ENCODE measurements at regions not wholly inside any gene's neighbourhood (a gene's known extent, or its start where the extent isn't known, plus 50 kb on each side); places are given as distances from the start of the nearest gene placed in this dataset.

- Mint-ChIP-seq H3K27ac (no peak overlapping the region), H3K4me1 (no peaks in the 10 kb centered on the region)
Measured at GRCh38 chrX:39030636-39031035, 229.4 kb downstream of the MID1IP1 start.

More at GRCh38 chrX:39030636-39031035, 229.4 kb downstream of the MID1IP1 start:
- H3K79me1 ChIP-seq (ENCODE audit: insufficient read depth, low read depth, low read length, poor library complexity, severe bottlenecking) = no peaks in the 10 kb centered on the region
- no peak overlapping the region for H2AFZ ChIP-seq (ENCODE audit: low read length)
- H4K5ac ChIP-seq (ENCODE audit: insufficient read length, low read depth, low read length) = no peak overlapping the region
- H3K23me2 ChIP-seq (ENCODE audit: insufficient read length, low read depth, low read length, poor library complexity, severe bottlenecking) = no peaks in the 10 kb centered on the region
- no peak overlapping the region for H3K9ac ChIP-seq (ENCODE audit: extremely low read depth, insufficient read length, low read length)
- H2BK15ac ChIP-seq (ENCODE audit: low read depth, low read length) = no peak overlapping the region
- H2BK5ac ChIP-seq (ENCODE audit: insufficient read length, low read length) = no peak overlapping the region
- no peaks in the 10 kb centered on the region for H4K20me1 ChIP-seq (ENCODE audit: control insufficient read depth, insufficient read depth, insufficient read length)
- H3K56ac ChIP-seq (ENCODE audit: insufficient read length, low read depth, low read length) = no peak overlapping the region
- no peak overlapping the region for H4K8ac ChIP-seq (replicated peaks; ENCODE audit: insufficient read length, low read depth, low read length)
- no peaks in the 10 kb centered on the region for H3K27me3 ChIP-seq (ENCODE audit: insufficient read depth, low read length)
- H3K23ac ChIP-seq (ENCODE audit: insufficient read length, low read depth, low read length) = no peak overlapping the region
- H3K4ac ChIP-seq (ENCODE audit: low read depth, low read length) = no peak overlapping the region
- no peak overlapping the region for H3K14ac ChIP-seq (ENCODE audit: insufficient read depth, low read length)
- H3K79me2 ChIP-seq (ENCODE audit: insufficient read depth, low read length) = no peaks in the 10 kb centered on the region; the same call in 1 of the 2 replicates
- no peaks in the 10 kb centered on the region for H3K27me3 Mint-ChIP-seq (ENCODE audit: low read depth)
- TF ChIP-seq CTCF (conservative IDR thresholded peaks at IDR 0.05) = no peak
- no peak overlapping the region for H3K4me2 ChIP-seq (ENCODE audit: insufficient read depth, insufficient read length, low read length)
- no peak overlapping the region for H3K27ac ChIP-seq (ENCODE audit: insufficient read length, low read depth, low read length)
- DNase-seq = no peak
- H2AK5ac ChIP-seq (ENCODE audit: insufficient read length, low read length) = no peak overlapping the region
- WGBS (ENCODE audit: extremely low coverage, insufficient read length, low lambda C conversion rate) = no CpG with 5 or more reads among the region's 2 CpGs
- peaks cover 6% of the 10 kb centered on the region for H3K9me3 ChIP-seq (ENCODE audit: control insufficient read depth, low read depth, low read length)
- no peaks in the 10 kb centered on the region for H3K4me1 ChIP-seq (ENCODE audit: insufficient read depth, low read length)
- peaks cover 70 to 78% of the 10 kb centered on the region in 2 experiments for H3K9me3 Mint-ChIP-seq
- H3K18ac ChIP-seq (ENCODE audit: insufficient read length, low read depth, low read length) = no peak overlapping the region
- H2BK120ac ChIP-seq (ENCODE audit: low read depth, low read length, poor library complexity, severe bottlenecking) = no peak overlapping the region
- H2BK20ac ChIP-seq (ENCODE audit: low read depth, low read length, poor library complexity, severe bottlenecking) = no peak overlapping the region
- H2BK12ac ChIP-seq (ENCODE audit: insufficient read length, low read depth, low read length) = no peak overlapping the region
- peaks cover 9 to 21% (median 13%) of the 10 kb centered on the region in 3 experiments for H3K36me3 Mint-ChIP-seq (ENCODE audit: insufficient read depth in 1 of 3, low read depth in 3 of 3)
- no peak overlapping the region for H3K4me3 Mint-ChIP-seq
- H3T11ph ChIP-seq (ENCODE audit: low read length) = no peak overlapping the region
- H4K91ac ChIP-seq (ENCODE audit: insufficient read length, low read depth, low read length) = no peak overlapping the region

All from H9 (cell line).